HG02943 (cell line): ENCODE measurements at regions not wholly inside any gene's neighbourhood (a gene's known extent, or its start where the extent isn't known, plus 50 kb on each side); places are given as distances from the start of the nearest gene placed in this dataset.
"Not testable (repeated sequence)": the region's sequence is repeated elsewhere in the genome, so short reads cannot be mapped to it uniquely, and the experiment has no call there.

Source experiments
- ATAC-seq: cut with Tn5 transposase; IDR thresholded peaks from one replicate; pipeline ENCODE4 v1.9.1; 2021; ENCODE audit warnings: mild to moderate bottlenecking, low read depth, moderate library complexity; ENCODE audit not compliant: unreplicated experiment

DNA sequence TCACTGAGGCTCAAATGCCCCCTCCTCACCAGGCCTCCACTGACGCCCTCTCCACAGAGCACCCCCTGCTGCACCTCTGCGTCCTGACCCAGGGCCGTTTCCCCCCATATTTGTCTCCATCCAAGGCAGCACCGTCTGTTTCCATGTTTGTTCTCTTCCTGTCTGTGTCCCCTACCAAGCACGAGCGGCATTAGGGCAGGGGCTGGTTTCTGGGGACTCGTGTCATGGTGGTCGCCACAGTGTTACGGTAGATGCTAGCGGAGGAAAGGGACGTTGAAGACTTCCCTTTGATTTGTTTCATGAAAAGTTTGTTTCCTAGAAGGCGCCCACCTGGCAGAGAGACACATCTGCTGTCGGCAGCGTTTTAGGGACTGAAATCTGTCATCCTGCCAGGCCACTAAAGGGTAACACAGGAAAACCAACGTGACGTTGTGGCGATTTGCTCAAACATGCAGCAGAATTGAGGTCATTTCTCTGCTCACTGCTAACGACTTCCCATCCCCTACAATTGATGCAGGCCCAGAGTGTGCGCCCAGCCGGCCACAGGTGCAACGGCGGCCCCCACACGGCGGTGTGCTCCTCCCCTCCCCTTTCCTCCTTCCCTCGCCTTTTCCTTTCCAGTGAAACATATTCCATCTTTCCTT is 79.3 kb upstream of the IRX4 start:
- ATAC-seq: no peak

DNA sequence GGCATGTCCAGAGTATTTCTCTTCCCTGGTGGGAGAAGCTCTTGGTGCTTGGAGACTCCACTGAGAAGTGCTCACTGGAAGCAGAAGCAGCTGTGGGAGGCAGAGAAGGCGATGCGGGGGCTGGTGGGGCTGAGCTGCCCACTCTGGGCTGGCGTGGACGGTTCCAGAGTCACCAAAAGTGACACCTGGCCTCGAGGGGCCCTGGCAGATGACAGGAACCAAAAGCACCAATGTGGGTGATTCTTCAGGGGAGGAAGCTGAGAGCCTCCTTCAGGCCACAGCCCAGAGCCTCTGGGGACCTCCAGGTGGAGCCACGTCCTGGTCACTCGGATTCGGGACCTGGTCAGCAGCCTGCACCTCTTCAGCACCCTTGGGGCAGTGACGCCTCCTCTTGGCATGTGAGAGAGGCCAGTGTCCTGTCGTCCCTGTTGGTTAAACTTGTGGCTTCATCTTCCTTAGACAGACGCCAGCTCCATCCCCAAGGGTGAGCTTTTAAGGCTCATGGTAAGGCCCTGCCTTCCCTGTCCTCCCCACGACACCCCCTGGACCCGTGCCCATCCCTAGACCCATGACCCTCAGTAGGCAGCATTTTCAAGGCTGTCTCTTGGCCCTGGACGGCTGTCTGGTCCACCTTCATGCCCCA is 78.7 kb upstream of the IRX4 start:
- no peak for ATAC-seq

DNA sequence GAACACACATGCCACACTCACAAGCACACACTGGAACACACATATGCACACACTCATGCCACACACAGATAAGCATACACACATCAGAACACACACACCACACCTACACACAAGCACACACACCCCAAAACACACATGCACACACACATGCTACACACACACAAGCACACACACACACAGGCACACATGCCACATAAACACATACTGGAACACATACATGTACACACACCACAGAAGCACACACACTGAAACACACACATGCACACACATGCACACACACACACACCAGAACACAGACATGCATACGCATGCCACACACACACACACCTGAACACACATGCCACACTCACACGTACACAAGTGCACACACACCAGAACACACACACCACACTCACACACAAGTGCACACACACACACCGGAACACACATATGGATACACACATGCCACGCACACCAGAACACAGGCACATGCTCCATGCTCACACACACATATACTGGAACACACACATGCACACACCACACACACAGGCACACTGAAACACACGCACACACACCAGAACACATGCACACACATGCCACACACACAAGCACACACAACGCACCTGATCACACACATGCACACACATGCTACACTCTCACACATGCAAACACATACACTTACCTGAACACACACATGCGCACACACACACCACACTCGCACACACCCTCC is 78.0 kb upstream of the IRX4 start:
- no peak for ATAC-seq

DNA sequence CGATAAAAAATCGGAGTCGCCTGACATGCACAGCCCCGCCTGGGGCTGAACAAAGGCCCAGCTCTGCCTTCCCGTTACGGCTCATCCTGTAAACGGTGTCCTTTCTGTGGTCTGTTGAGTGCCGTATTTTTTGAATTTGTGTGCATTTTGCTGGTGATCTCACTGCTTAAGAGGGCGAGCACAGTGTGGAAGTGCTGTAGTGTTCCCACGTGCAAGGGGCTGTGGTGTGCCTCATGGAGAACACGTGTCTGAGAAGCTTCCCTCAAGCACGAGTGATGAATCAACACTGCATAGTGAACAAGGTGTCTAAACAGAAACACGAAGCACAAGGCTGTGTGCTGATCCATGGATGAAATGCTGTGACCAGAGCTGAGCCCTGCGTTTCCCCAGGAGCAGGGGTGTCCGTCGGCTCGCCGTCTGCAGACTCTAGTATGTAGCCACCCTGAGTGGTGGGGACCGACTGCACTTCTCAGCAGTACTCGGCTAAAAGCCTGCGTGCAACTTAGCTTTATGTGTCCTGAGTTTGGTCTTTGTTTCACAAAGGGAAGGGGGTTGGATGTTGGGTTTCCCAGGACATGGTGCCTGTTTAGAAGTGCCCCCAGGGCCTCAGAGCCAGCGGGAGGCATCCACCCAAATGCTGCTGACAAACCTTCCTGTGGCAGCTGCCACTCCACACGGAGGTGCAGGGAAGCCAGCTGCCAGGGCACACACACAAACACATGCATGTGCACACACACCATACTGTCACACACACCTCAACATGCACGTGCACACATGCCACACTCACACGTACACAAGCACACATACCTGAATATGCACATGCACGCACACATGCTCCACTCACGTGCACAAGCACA is 77.2 kb upstream of the IRX4 start:
- no peak for ATAC-seq

DNA sequence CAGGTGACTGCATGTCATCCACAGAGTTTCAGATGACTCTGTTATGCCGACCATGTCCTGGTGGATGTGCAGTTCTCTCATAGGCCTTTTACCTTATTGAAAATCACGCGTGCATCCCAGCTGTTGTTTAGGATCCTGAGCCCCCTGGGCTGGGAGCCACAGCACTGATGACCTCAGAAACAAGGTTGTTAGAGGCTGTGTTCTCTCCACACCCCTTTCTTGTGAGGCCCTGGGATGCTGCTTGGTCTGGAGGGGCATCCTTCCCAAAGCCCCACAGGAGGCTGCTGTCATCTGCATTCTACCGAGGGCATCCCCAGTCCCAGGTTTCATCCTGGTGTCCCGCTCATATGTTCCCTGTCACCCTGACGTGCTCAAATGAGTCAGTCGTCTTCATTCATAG is 76.5 kb upstream of the IRX4 start:
- no peak for ATAC-seq

DNA sequence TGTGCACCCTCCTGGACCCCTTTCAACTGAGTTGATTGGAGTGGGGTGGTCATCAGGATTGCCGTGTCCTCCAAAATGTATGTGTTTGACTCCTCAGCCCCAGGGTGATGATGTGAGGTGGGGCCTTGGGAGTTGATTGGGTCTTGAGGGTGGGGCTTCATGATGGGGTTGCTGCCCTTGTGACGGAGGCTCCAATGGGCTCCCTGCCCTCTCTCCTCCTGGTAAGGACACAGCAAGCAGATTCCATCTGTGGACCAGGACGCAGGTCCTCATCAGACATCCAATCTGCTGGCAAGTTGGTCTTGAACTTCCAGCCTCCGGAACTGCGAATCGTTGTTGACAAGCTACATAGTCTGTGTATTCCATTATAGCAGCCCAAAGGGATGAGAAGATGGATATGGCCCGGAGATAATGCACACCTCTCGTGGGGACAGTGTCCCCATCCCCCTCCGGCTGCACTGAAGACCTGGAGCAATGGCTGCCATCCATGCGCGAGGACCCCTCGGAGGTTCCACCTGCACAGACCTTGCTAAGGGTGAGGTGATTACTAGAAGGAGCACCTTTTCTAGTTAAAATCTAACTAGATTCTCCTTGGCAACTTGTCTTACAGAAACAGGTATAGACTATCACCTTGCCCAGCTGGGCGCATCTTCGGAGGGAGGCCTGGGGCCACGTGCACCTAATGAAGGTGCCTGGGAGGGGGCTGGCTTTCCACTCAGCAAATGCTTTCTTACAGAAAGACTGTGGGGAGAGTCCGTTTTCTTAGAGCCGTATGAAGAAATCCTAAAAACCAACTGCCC is 75.7 kb upstream of the IRX4 start:
- ATAC-seq: no peak

DNA sequence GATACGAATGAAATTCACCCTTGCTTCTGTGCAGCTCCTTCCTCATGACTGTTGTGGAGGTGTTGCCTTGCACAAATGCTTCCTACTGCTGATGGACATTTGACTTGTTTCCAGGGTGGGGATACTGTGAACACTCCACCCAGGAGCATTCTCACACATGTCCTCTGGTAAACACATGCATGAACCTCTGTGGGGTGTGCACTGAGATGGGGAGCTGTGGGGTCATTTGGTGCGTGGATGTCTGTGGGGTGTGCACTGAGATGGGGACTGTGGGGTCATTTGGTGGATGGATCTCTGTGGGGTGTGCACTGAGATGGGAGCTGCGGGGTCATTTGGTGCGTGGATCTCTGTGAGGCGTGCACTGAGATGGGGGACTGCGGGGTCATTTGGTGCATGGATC is 72.9 kb upstream of the IRX4 start:
- no peak for ATAC-seq

DNA sequence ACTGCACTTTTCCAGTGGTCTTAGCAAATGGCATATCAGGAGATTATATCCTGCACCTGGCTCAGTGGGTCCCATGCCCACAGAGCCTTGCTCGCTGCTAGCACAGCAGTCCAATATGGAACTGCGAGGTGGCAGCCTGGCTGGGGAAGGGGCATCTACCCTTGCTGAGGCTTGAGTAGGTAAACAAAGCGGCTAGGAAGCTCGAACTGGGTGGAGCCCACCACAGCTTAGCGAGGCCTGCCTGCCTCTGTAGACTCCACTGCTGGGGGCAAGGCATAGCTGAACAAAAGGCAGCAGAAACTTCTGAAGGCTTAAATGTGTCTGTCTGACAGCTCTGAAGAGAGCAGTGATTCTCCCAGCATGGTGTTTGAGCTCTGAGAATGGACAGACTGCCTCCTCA is 71.0 kb upstream of the IRX4 start:
- ATAC-seq: not testable (repeated sequence)

DNA sequence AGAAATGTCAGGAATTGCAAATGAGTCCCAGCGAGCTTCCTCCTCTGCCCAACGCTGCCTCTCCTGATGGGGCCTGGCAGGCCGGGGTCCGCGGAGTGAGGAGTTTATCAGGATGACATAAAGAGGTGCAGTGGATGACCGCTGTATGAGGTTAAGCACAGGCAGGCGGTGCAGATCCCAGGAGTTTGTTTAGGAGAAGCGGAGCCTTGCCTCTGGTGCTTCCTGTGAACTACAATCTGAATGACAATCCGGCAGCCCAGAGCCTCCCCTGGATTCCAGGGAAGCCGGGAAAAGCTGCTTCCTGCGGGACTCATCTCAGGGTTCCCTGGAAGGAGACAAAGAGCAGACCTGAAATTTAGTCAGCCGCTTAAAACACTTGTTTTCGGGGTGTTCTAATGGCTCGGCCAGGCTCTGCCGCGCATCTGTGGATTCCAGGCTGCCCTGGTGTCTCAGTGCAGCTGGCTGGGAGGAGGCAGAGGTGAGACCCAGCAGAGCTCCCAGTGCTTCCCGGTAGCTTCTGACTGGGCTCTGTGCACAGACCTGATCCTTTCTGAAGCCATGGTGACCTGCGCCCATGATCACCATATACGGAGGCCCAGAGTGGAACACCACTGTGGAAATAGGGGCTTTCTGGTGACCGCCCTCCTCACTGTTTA is 69.8 kb upstream of the IRX4 start:
- ATAC-seq: no peak

DNA sequence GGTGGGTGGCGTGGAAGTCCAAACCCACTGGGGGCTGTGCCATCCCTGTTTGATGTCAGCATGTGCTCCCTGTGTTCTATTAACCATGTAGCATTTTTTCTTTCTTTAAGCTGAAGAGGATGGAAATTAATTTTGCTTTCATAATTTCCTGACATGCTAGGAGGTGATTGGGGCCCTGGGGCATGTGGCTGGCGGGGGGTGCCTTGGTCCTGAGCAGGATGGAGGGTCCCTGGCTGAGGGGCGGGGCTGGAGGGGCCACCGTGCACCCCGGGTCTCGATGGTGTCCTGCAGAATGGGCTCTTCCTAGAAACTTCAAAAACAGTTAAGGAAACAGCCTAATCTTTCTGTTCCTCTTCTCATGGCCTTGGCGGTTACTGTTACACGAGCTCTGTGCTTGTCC is 69.3 kb upstream of the IRX4 start:
- ATAC-seq: no peak

DNA sequence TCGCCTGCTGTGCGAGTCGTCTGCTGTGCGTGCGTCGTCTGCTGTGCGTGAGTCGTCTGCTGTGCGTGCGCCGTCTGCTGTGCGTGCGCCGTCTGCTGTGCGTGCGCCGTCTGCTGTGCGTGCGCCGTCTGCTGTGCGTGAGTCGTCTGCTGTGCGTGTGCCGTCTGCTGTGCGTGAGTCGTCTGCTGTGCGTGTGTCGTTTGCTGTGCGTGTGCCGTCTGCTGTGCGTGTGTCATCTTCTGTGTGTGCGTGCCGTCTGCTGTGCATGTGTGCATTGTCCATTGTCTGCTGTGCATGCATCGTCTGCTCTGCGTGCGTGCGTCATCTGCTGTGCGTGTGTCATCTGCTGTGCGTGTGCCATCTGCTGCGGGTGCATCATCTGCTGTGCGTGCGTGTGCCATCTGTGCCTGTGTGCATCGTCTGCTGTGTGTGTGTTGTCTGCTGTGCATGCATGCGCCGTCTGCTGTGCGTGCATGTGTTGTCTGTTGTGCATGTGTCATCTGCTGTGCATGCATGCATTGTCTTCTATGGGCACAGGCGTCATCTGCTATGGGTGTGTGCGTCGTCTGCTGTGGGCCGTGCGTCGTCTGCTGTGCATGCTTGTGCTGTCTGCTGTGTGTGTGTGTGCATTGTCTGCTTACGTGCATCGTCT is 68.6 kb upstream of the IRX4 start:
- no peak for ATAC-seq

DNA sequence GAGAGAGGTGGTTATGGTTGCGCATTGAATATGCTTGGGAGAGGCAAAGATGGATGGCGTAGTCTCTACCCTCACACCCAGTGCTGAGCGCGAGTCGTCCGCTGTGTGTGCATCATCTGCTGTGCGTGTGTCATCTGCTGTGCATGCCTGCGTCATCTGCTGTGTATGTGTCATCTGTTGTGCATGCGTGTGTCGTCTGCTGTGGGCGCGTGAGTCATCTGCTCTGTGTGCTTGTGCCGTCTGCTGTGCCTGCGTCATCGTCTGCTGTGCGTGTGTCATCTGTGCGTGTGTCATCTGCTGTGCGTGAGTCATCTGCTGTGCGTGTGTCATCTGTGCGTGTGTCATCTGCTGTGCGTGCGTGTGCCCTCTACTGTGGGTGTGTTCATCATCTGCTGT is 68.0 kb upstream of the IRX4 start:
- no peak for ATAC-seq

DNA sequence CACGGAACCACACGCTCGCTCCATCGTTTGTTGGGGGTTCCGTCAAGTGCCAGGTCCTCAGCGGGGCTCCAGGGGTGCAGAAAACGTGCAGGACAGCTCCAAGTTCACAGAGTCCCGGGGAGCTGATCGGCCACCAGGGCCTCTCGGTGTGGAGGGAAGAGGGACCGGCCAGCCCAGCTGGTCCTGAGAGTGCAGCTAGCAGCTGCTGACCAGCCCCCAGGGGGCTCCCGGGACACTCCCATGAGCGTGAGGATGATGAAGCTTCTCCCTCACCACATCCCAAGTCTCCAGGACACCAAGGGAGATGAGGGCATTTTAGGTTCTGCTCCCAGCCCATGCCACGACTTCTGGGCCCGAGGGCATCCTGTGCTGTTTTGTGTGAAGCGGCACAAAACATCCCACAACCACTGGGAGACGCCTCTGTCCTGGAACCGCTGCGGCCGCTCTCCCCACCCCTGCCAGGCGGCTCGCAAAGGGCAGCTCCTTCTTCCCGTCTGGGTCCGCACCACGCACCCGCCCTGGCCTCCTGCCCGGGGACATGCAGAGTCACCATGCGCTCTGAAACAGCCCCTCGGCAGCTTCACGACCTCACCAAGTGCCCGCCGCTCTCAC is 67.5 kb upstream of the IRX4 start:
- ATAC-seq: no peak

DNA sequence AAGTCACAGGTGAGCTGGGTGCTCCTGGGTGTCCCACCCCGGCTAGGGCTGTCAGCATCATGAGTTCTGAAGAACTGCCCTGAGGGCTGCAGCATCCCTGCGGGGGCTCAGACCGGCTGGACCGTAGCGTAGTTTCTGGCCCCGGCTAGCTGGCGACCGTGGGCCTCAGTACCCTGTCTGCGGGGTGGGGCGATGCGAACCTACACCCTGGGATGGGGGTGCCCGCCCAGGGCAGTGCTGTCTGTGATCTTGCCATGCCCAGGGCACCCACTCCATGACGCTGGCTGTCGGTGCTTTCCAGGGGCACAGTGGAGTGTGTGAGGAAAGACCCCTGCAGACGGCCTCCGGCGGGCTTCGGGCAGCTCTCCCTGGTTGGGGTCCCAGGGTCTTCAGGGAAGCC is 66.5 kb upstream of the IRX4 start:
- ATAC-seq: no peak

DNA sequence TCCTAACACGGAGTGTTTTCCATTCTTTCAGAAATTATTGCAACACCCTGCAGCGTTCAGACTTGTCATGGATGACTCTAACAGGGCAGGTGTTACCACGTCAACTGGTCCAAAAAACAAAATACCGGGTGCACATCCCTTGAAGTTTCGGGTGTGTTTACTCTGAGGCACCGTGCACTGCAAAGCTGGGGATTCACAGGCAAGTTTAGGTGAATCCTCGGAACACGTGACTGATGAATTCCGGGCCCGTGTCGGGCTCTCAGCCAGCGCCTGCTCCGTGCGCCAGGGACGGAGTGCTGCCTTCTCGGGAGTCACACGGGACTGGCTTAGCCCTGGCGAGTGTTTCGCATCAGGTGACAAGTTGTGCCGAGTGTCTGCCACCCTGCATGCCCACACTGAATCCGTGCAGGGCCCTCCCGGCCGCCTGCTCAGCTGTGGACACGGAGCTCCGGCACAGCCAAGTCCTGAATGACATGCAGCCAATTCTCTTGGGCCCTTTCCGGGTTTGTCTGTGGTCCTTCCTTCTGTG is 66.0 kb upstream of the IRX4 start:
- no peak for ATAC-seq

DNA sequence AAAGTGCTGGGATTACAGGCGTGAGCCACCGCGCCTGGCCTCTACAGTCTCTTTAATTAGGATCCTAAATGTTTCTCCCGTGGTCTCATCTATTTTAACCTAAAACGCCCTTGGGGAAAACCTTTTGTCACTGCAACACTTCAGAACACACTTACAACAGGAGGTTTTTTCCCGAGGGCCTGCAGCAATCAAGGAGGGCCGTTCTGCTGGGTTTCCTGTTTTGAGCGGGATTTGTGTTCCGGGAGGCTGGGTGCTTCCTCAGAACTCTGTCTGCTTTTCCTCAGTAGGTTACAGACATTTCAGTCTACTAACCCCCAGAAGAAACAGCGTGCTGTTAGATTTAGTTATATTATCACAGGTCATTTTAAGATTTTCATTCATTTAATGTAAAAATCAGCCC is 65.4 kb upstream of the IRX4 start:
- ATAC-seq: no peak

DNA sequence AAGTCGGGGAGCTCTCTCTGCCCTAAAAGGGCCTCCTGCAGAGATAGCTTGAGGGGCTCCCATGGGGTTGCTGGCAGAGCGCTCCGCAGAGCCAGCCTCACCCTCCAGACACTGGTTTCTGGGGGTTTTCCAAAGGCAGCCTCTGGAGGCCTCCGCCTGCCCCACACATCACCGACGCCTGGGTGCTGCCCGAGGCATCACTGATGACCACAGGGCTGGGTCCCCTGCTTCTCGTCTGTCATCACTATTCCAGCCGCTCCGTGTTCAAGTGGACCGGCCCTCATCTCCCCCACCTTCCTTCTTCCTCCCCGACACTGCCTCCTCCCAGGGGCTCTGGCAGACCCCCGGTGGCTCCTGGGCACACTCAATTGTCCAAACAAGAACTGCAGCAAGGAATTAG is 64.1 kb upstream of the IRX4 start:
- ATAC-seq: no peak

DNA sequence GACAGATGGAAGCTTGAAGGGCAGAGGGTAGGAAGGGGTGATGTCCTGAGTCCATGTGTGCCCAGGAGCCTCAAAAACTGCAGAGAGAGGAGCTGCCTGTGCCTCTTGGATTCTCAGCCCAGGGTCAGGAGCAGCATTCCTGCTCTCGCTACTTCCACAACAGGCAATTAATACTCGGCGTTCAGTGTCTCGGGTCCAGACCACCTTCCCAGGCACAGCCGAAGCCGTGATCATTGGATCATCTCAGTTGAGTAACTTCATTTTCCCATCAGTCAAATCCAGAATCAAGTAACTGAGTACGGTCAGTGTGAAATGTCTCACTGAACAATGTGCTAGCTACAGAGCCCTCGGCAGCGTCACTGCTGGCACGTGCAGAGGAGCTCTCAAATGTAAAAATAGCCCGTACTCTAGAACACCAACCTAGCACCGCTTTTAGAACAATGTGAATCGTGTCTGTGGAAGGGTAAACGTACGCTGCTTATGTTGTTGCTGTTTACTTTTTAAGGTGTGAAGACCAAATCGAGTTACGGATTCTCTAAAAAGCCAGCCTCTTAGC is 63.5 kb upstream of the IRX4 start:
- no peak for ATAC-seq
